C4-2B (cell line): ENCODE measurements at regions not wholly inside any gene's neighbourhood (a gene's known extent, or its start where the extent isn't known, plus 50 kb on each side); places are given as distances from the start of the nearest gene placed in this dataset.
"Not testable (repeated sequence)": the region's sequence is repeated elsewhere in the genome, so short reads cannot be mapped to it uniquely, and the experiment has no call there.

Source experiments
- H3K27ac ChIP-seq: fragments of 450-650 bp; 2 replicates; pipeline ENCODE4 v1.5.1; 2017
- CTCF ChIP-seq: fragments of 450-650 bp; conservative IDR thresholded peaks from 2 replicates; pipeline ENCODE4 v1.5.1; 2017; ENCODE audit warnings: mild to moderate bottlenecking
- ZFX ChIP-seq: fragments of 450-650 bp; IDR thresholded peaks from 2 replicates; pipeline ENCODE4 v1.6.1; 2017

- TF ChIP-seq ZFX, result no peak
- no peak for TF ChIP-seq CTCF
- H3K27ac ChIP-seq, result no peak overlapping the region
Measured at GRCh38 chr14:27730204-27730603, 1036.4 kb upstream of the FOXG1 start.

- no peak for TF ChIP-seq ZFX
- TF ChIP-seq CTCF, result no peak
- H3K27ac ChIP-seq, result no peak overlapping the region
Measured at GRCh38 chr14:27739657-27740156, 1026.9 kb upstream of the FOXG1 start.

- H3K27ac ChIP-seq, result no peak overlapping the region
- TF ChIP-seq CTCF (no peak), ZFX (no peak)
Measured at GRCh38 chr14:27750114-27750513, 1016.5 kb upstream of the FOXG1 start.

- not testable (repeated sequence) for H3K27ac ChIP-seq
Measured at GRCh38 chr14:27757642-27758041, 1008.9 kb upstream of the FOXG1 start.

GRCh38 chr14:27760367-27760766, 1006.2 kb upstream of the FOXG1 start:
- H3K27ac ChIP-seq, result not testable (repeated sequence)

DNA sequence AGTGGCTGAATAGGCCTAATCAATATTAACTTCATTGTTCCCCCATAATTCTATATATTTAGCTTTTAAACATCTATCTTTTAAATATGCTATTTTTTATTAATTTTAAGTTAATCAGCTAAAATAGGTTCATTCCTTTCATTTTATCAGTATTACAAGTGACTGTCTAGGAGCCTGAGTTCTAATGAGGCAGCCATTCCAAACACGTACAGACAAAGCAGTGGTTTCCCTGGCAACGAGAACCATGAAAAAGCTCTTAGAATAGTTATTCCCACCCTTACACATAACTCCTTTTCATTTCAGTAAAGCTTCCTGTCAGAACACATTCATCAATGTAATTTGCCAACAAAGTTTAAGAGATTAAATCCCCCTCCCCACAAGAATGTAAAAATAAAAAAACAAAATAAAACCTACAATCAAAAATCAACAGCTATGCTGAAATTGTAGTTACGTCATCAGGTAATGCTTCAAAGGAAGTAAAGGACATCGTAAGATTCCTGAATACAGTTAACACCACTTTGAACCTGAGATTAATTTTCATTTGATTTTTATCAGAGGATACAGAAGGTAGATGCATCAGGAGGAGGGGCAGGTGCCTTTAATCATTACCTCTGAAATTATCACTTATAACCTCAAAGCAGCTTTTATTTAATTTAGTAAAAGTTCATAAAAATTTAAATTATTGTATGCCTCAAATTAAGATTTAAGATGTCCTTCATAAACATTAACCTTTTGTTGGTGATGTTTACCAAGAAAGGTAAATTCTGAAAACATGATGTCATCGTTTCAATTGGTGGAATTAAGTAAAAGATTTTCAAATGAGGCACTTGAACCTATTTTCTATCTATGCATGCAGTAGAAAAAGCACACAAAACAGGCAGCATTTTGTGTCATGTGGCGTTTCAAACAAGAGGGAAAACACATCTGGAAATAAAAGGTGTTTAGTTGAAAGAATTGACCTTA, 967.2 kb upstream of the FOXG1 start:
- not testable (repeated sequence) for H3K27ac ChIP-seq

DNA sequence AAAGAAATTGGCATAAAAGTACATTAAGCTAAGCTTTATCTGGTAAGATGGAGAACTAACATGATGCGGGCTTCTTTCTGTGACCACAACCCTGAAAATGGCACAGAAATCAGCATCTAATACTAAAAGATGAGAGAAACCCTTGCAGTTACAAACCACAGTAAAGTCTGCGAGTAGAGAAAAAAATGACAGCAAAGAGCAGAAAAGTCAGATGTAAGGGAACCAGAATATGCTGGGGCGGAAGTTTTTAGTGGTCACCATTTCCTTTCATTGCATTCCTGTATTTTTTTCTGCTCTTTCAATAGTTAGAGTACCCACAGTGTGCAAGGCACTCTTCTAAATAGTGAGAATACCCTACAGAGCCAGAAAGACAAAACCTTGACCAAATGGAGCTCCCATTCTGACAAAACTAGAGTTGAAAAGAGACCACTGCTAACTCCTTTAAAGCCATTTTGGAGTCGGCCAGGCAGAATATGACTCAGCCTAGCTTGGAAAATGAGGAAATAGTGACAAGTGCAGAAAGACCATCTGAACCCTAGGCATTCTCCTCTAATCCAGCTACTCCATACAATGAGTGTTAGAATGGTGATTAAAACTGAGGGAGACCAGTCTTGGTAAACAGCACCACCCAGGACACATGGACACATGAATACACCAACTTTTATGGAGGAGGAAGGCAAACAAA, 948.7 kb upstream of the FOXG1 start:
- H3K27ac ChIP-seq, result not testable (repeated sequence)

- not testable (repeated sequence) for H3K27ac ChIP-seq
Measured at GRCh38 chr14:27826149-27826548, 940.4 kb upstream of the FOXG1 start.

DNA sequence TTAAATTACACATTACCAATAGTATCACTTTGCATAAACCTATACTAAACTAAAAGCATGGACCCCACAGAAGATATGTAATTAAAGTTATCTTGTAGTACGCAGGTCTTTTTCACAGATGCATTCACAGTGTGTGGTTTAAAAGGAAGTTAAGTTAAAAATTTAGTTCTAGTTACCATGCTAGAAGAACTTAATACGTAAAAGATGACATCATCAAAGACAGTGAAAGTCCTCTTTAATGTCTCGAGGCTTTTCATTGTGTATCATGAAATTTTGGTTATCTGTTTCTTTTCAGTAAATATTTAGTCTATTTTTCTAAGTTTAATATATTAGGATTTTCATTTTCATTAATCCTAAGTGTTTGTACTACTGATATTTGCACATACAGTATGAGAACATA, 934.6 kb upstream of the FOXG1 start:
- H3K27ac ChIP-seq, result not testable (repeated sequence)

- not testable (repeated sequence) for H3K27ac ChIP-seq
Measured at GRCh38 chr14:27833001-27833400, 933.6 kb upstream of the FOXG1 start.

DNA sequence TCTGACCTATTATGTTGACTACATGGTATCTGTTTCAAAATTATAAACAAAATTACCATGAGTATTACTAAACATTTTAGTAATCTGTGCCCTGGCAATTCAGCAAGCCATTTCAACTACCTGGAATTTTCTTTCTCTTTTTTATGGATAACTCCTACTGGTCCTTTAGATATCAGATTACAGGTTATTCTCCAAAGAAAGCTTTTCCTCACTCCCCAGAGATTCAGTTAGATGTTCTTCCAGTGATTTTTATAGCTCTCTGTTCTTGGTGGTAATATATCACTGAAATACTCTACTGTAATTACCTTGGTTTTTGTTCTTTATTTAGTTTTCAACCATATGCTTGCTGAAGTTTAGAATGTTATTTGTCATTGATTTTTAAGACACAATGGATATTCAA, 930.2 kb upstream of the FOXG1 start:
- H3K27ac ChIP-seq, result no peak overlapping the region
- TF ChIP-seq ZFX (no peak), CTCF (no peak)
